ENCODE measurements at regions not wholly inside any gene's neighbourhood (a gene's known extent, or its start where the extent isn't known, plus 50 kb on each side); places are given as distances from the start of the nearest gene placed in this dataset.
"Not testable (repeated sequence)": the region's sequence is repeated elsewhere in the genome, so short reads cannot be mapped to it uniquely, and the experiment has no call there.

DNA sequence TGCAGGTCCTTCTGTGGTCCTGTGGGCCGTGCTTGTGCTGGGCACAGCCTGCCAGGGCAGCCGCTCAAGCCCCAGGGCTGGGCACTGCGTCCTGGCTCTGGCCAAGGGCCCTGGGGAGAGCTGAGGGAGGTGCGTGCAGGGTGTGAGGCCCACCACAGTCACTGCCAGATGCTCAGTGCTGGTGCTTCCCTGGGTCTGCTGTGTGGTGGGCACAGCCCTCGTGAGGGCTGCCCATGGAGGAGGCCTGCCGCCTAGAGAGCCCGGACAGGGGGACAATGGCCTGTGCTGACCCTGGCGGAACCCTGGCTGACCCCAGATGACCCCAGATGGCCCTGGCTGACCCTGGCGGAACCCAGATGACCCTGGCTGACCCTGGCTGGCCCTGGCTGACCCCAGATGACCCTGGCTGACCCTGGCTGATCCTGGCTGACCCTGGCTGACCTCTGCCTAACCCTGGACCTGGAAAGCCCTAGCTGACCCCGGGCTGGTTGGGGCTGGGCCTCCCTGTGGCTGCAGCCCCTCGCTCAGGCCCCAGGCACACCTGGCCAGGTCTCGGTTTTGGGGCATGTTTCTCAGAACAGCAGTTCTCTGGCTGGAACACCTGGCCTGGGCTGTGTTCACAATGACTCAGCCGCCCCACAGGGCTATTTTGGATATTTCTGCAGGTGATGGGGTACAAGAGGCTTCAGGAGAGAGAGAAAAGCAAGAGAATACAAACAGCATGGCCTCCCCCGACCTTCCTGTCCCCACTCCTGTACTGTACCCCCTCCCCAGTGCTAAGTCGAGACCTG is 55.4 kb downstream of the TMEM121 start:
- ATAC-seq, result no peak
- intact Hi-C loops (cut with DNase I), result loop anchor here in 1 of 2 donors (10.0 kb wide), 1 partner anchor 123 kb away; no protein-coding TSS in a partner anchor
- H3K27me3 ChIP-seq, result no peaks in the 10 kb centered on the region

DNA sequence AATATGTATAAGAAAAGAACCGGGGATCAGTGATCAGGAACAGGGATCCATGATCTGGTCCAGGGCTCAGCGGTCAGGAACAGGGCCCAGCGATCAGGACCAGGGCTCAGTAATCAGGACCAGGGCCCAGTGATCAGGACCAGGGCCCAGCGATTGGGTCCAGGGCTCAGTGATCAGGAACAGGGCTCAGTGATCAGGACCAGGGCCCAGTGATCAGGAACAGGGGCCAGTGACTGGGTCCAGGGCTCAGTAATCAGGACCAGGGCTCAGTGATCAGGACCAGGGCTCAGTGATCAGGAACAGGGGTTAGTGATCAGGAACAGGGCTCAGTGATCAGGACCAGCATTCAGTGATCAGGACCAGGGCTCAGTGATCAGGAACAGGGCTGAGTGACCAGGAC is 56.3 kb downstream of the TMEM121 start:
- ATAC-seq (peak; percentile 47), DNase-seq (peak in 3 of 4 donors; percentile 1 to 37 (median 26))
- H3K27ac ChIP-seq, result no peak overlapping the region
- no peaks in the 10 kb centered on the region for H3K27me3 ChIP-seq
- H3K4me3 ChIP-seq, result no peak overlapping the region
- intact Hi-C loops (cut with DNase I), result loop anchor here in 1 of 2 donors (10.0 kb wide), 1 partner anchor 122 kb away; no protein-coding TSS in a partner anchor
- TF ChIP-seq, protein P1, sequence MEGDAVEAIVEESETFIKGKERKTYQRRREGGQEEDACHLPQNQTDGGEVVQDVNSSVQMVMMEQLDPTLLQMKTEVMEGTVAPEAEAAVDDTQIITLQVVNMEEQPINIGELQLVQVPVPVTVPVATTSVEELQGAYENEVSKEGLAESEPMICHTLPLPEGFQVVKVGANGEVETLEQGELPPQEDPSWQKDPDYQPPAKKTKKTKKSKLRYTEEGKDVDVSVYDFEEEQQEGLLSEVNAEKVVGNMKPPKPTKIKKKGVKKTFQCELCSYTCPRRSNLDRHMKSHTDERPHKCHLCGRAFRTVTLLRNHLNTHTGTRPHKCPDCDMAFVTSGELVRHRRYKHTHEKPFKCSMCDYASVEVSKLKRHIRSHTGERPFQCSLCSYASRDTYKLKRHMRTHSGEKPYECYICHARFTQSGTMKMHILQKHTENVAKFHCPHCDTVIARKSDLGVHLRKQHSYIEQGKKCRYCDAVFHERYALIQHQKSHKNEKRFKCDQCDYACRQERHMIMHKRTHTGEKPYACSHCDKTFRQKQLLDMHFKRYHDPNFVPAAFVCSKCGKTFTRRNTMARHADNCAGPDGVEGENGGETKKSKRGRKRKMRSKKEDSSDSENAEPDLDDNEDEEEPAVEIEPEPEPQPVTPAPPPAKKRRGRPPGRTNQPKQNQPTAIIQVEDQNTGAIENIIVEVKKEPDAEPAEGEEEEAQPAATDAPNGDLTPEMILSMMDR (IDR thresholded peaks at IDR 0.05), result no peak
- no peaks in the 10 kb centered on the region for H3K36me3 ChIP-seq
- H3K9me3 ChIP-seq, result no peaks in the 10 kb centered on the region
- no peaks in the 10 kb centered on the region for H3K4me1 ChIP-seq

More for the DNA sequence above, 55.4 kb downstream of the TMEM121 start:
- TF ChIP-seq, protein P1 (IDR thresholded peaks at IDR 0.05), result no peak
- Histone ChIP-seq H3K4me3 (no peak overlapping the region), H3K4me1 (no peaks in the 10 kb centered on the region), H3K9me3 (no peaks in the 10 kb centered on the region), H3K36me3 (no peaks in the 10 kb centered on the region), H3K27ac (no peak overlapping the region)
- peak in 2 of 4 donors; percentile 29 to 56 for DNase-seq

DNA sequence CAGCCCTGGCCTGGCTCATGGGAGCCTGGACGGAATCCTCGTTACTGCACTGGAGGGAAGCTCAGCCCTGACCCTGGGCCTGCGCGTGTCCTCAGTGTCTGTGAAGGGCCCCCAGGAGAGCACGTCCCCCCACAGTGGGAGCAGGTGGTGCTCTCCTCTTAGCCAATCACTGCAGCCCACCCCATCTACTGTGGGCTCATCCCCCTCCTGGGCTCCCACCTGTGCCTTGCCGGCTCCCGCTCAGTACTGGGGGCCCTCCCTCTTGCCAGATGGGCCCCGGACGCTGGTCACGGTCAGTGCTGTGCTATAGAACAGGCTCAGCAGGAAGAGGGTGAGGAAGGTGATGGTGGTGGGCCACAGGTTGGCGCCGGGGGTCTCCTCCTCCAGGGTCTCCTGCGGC is 57.5 kb downstream of the TMEM121 start:
- H3K27me3 ChIP-seq, H3K4me1 ChIP-seq, H3K9me3 ChIP-seq, H3K4me3 ChIP-seq, H3K36me3 ChIP-seq, H3K27ac ChIP-seq, ATAC-seq: not testable (repeated sequence)
- intact Hi-C loops (cut with DNase I), result loop anchor here in 1 of 2 donors (10.0 kb wide), 1 partner anchor 121 kb away; no protein-coding TSS in a partner anchor
- peak in 1 of 4 donors; percentile 46 for DNase-seq

DNA sequence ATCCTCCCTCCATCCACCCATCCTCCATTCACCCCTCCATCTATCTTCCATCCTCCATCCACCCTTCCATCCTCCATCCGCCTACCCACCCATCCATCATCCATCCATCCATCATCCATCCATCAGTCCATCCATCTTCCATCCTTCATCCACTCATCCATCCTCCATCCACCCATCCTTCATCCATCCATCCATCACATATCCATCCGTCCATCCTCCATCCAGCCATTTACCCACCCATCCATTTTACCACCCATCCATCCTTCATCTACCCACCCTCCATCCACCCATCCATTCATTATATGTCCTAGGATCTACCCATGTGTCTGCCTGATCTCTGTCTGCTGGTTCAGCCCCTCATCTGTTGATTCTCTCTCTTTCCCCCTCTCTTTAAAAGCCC is 58.9 kb downstream of the TMEM121 start:
- not testable (repeated sequence) for H3K27me3 ChIP-seq, H3K4me3 ChIP-seq, H3K9me3 ChIP-seq, H3K36me3 ChIP-seq, ATAC-seq, DNase-seq, H3K4me1 ChIP-seq, H3K27ac ChIP-seq
- intact Hi-C loops (cut with DNase I), result loop anchor here in 1 of 2 donors (10.0 kb wide), 1 partner anchor 120 kb away; no protein-coding TSS in a partner anchor

DNA sequence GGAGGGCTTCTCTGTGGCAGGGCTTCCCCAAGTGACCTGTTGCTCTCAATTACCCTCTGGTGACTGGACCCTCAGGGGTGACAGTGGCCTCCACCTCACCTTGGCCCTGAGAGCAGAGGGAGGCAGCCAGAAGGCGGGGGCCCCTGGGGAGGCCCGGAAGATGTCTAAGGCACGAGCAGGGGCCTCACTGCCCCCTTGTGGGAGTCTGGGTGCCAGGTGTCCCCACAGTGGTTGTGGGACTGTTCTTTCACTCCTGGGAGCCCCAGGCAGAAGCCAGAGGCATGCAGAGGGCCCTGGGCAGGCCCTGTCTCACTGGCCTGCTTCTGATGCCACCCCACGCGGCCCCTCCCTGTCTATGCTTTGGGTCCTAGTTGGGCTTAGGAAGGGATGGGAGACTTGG is 59.3 kb downstream of the TMEM121 start:
- H3K4me1 ChIP-seq, H3K27me3 ChIP-seq, H3K4me3 ChIP-seq, H3K36me3 ChIP-seq, H3K9me3 ChIP-seq, ATAC-seq, H3K27ac ChIP-seq: not testable (repeated sequence)
- intact Hi-C loops (cut with DNase I), result loop anchor here in 1 of 2 donors (10.0 kb wide), 1 partner anchor 119 kb away; no protein-coding TSS in a partner anchor
- peak in 1 of 4 donors; percentile 15 for DNase-seq

DNA sequence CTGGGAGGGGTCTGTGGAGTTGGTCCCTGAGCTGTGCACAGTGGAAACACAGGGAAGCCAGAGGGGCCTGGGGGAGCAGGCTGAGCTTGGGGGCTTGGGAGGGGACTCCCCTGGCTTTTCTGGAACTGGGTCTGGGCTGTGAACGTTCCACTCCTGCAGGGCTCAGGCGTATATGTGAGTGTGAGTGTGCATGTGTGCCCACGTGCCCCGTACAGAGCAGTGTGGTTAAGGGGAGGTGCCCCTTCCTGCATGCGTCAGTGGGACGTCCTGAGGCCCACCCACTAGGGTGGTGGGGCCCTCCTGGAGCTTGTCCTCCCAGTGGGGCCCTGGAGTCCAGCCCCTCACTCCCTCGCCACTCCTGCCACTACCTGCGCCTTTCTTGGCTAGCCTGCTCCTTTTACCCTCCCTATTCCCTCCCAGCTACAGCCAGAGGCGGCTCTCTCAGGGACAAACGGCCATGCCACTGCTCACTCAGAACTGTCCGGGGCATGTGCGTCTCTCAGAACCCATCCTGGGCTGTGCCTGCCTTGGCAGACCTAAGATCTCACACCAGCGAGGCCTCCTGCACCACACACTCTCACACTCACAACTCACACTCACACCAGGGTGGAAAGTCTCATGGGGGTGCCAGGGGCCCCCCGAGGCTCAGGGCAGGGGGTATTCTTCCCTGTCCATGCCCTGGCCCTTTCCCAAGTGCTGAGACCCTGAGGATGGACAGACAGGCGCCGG is 59.9 kb downstream of the TMEM121 start:
- not testable (repeated sequence) for H3K4me3 ChIP-seq, H3K9me3 ChIP-seq, H3K27me3 ChIP-seq, H3K27ac ChIP-seq, ATAC-seq, H3K36me3 ChIP-seq, H3K4me1 ChIP-seq
- DNase-seq, result peak in 1 of 4 donors; percentile 34
- intact Hi-C loops (cut with DNase I), result loop anchor here in 1 of 2 donors (10.0 kb wide), 1 partner anchor 118 kb away; no protein-coding TSS in a partner anchor

DNA sequence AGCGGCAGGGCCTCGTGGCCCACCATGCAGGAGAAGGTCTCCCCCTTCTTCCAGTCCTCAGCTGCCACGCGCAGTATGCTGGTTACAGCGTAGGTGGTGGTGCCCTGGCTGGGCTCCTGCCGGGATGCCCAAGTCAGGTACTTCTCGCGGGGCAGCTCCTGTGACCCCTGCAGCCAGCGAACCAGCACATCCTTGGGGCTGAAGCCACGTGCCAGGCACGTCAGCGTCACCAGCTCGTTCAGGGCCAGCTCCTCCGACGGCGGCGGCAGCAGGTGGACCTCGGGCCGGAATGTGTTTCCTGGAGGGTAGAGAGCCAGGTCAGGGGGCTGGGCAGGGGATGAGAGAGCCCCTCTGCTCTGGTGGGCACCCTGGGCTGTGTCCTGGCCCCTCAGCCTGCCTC is 60.7 kb downstream of the TMEM121 start:
- intact Hi-C loops (cut with DNase I), result loop anchor here in 1 of 2 donors (10.0 kb wide), 1 partner anchor 118 kb away; no protein-coding TSS in a partner anchor
- DNase-seq, H3K27me3 ChIP-seq, H3K9me3 ChIP-seq, H3K4me3 ChIP-seq, ATAC-seq, H3K4me1 ChIP-seq, H3K27ac ChIP-seq, H3K36me3 ChIP-seq: not testable (repeated sequence)

DNA sequence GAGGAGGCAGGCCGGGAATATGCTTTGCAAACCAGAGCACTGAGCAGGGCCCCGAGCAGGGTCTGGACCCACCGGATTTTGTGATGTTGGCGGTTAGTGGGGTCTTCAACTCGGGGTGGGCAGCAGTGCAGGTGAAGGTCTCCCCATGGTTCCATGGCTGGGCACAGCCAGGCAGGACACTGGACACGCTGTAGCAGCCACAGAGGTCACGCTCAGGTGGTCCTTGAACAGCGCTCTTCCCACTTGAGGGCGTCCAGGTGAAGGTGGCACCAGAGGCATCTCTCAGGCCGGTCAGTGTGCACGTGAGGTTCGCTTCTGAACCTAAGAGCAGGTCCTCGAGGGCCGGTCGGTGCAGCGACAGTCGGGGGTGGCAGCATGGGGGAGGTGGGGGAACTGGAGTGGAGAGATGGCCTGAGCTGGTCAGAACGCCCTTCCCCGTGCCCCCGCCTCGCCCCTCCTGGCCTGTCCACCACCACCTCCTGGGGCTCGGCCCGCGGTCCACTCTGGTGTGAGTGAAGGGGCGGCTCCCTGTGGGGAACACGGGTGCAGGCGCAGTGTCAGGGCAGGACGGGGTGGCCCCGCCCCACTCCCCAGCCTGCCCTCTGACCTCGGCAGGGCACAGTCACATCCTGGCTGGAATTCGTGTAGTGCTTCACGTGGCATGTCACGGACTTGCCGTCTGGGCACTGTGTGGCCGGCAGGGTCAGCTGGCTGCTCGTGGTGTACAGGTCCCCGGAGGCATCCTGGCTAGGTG is 61.3 kb downstream of the TMEM121 start:
- H3K9me3 ChIP-seq, H3K4me3 ChIP-seq, H3K4me1 ChIP-seq, H3K27ac ChIP-seq, H3K27me3 ChIP-seq, H3K36me3 ChIP-seq, ATAC-seq: not testable (repeated sequence)
- intact Hi-C loops (cut with DNase I), result loop anchor here in 1 of 2 donors (10.0 kb wide), 1 partner anchor 117 kb away; no protein-coding TSS in a partner anchor
- DNase-seq, result peak in 1 of 4 donors; percentile 64

All from left lung (tissue), 4 donors.